Eye (tissue), 1 donor: ENCODE measurements at regions not wholly inside any gene's neighbourhood (a gene's known extent, or its start where the extent isn't known, plus 50 kb on each side); places are given as distances from the start of the nearest gene placed in this dataset.

ENCODE experiments used
- DNase-seq: peaks from one replicate; pipeline ENCODE4 v3.0.0-alpha.2; 2015

DNA sequence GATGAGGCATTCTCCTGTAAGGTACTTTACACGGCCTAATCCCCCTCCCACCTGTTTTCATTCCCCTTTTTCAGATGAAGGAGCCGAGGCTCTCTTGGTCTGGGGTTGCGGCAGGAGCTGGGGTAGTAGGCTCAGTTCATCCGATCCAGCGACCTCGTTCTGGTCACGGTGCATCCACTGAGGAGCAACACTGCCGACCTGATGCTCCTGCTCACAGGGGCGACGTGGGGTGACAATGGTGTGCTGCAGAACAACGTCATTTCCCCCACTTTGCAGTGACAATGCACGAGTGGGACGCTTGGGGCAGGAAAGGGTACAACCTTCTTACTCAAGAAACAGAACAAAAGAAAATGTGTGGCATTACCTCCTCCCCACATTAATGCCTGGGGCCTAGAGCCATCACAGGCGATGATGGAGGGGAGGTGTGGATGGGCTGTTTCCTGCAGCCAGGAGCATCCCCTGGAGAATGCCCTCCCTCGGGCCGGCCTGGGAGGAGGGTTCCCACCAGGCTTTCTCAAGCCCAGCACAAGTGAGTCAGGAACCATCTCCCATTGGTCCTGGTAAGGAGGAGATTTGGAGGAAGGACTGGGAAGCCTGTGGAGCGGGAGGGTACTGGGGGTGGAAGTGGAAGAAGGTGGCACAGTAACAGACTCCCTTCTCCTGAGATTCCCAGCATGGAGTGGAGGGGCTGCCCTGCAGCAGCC, 125.6 kb downstream of the SPATA19 start:
- no peak for DNase-seq

DNA sequence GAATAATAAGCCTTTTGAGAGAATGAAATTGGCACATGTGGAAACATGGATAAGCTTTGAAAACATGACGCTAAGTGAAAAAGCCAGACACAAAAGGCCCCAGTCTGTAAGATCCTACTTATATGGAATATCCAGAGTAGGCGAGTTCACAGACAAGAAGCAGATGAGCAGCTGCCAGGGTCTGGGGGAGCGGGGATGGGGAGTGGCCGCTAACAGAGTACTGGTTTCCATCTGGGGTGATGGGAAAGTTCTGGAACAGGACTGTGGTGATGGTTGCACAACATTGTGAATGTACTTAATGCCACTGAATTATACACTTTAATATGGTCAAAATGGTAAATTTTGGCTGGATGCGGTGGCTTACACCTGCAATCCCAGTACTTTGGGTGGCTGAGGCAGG, 126.5 kb downstream of the SPATA19 start:
- DNase-seq, result no peak

DNA sequence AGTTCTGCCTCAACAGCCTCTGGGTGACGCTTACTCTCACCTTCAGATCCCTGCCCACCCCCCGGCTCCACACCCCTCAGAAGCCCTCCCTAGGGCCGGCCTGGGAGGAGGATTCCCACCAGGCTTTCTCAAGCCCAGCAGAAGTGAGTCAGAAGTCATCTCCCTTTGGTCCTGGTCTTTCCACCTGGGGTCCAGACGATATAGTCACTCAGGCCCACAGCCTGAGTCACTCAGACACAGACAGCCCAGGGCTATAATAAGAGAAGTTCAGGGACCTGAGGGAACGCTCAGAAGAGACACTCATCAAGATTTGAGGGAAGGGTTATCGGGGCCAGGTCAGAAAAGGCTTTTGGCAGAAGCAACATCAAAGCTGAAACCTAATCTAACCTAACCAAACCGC, 127.1 kb downstream of the SPATA19 start:
- no peak for DNase-seq

DNA sequence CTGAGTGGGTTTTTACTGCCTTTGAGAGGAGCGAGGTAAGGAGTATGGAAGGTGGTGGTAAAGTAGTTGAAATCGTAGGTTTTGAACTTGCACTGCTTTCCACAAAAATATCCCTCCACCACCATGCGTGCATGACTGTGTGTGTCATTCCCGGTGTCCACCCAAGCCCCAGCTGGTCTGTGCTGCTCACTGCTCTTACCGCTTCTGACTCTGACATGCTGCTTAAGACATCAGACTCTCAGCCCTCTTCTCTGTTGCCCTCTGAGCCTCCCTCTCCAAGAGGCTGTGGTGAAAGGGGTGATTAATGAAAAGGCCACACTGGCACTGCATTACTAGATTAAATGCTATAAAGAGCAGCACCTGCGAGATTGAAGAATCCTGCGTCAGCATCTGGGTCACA, 128.7 kb downstream of the SPATA19 start:
- no peak for DNase-seq

DNA sequence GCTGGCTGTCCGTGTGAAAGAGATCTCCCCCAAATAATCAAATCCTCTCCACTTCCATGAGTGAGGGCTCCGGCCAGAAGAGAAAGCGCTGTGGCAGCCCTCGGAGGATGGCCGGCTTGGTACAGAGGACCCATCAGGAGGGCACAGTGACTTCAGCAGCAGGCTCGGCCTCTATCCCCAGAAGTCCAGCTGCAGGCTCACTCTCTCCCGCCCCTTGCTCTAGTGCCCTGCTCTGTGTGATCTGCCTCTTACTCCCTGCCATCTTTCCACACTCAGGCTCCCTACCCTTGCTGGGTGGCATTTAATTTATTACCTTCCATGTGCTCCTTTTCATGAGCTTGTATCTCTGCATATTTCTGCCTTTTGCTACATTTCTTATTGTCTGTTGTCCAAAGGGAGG, 129.7 kb downstream of the SPATA19 start:
- no peak for DNase-seq

DNA sequence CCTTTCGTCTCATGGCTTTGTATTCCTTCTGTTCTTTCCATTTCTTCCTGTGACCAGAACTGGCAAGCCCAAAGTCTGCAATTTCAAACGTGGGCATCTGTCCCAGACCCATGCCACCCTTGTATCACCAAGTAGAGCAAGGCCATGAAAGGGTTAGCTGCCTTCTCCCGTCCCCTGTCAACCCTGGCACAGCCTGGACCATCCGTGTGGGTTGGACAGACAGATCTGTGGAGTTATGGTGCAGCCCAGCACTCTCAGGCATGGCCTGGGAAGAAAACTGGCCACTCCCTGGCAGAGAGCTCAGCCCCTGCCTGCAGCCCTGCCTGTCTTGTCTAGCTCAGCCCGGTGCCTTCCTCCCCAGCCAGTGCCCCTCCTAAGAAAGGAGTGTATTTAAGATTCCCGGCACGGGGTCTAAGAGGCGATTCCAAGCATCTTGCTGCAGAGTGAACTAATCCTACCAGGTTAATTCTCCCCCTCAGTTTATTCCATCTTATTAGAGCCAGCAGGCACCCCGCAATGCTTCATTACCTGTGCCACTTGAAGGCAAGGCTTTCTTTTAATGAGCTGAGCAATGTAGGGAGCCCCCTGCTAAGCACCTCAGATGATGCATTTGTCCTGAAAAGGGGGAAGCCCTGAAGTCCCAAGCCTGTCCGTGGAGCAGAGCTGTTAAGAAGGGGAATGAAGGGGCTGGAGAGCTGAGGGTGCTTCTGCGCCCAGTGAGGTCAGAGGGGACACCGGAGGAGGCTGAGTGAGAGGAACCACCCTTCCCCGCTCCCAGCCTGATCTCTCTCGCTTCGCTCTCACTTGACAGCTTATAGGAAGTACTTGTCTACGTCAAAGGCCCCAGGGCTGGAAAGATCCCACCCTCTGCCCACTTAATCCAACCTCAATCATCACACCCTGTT, 130.6 kb downstream of the SPATA19 start:
- DNase-seq, result no peak

DNA sequence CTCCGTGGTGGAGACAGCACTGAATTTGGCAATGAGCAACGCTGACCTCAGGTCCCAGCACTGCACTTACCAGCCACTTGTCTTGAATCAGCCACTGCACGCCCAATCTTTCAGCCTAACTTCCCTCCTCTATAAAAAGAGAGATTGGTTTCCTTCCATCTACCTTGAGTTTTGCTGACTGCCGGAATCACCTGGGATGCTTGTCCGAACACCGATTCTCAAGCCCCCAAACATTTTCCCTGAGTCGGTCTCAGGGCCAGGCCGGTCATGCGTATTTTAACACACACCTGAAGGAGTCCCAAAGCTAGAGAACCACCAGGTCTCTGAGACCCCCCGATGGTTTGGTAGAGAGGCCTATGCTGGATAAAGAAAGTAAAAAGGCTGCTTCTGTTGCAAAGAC, 131.5 kb downstream of the SPATA19 start:
- DNase-seq, result no peak

DNA sequence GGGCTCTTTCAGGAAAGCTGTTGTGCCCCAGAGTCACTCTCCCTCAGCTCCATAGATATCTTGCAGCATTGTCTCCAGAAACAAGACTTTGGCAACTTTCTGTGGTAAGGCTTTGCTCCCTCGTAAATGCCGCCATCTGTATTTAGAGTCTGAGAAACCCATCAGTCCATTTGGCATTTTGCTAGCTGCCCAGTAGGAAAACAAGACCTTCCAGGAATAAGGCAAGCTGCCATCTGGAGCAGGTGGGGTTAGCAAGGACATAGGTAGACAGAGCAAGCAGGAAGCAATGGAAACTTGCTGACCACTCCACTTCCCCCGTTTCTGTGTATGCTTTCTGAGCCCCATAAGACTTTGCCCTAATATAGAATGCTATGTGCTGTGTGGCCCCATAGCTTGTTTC, 131.9 kb downstream of the SPATA19 start:
- no peak for DNase-seq

DNA sequence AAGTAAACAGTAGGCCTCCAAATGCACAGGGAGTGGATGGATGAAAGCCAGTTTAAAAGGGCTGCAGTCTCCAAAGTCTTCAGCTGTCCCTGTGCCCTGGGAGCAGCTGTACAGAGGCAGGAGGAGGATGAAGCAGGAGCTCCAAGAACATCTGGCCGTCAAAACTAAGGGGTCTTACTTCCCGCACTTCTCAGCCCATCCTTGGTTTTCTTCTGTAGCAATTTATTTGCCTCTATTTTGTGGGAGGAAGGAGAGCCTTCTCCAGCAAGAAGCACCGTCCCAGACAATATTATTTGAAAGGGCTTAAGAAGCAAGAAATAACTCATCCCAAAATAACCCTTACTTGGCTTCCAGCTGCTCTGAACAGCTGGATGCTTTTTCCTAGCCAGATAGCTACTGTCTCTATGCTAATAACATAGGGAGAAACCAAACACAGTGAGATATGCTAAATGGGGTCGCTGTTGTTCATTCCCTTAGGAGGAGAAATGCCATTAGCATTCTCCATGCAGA, 133.2 kb downstream of the SPATA19 start:
- DNase-seq, result no peak

DNA sequence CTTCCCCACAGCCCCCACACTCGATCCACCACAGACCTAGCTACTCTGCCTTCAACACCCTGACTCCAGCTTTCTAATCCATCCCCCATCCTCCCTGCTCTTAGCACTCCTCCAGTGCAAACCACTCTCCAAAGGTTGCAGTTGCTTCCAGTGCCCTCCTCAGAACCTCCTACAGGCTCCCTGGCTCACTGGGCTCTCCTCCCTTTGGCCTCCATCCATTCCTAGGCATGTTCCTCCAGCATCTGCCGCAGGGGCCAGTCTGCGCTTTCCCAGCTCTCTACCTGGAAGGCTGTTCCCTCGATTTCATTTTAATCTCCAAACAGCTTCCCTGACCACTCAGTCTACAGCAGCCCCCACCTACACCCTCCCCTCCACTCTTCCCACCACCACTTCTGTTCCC, 133.8 kb downstream of the SPATA19 start:
- DNase-seq, result no peak

DNA sequence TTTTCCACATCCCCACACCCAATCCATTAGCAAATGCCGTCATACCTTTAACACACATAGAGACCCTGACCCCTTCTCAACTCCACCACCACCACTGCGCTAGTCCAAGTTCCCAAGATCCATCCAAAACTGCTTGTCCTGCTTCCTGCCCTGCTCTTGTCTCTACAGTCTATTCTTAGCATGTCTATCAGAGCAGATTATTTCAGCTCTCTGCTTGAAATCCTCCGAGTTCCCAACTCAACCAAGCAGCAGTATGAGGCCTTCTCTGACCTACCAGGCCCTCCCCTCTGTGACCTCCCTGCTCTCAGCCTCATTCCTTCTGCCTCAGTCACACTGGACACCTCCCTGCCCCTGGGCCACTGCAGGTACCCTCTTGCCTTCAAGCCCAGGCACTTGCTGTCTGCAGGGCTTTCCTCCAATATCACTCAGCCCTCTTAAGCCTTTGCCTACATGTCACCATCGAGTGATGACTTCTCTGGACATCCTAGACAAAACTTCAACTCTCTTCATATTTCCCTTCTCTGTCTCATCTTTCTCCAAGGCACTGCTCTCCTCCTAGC, 134.6 kb downstream of the SPATA19 start:
- no peak for DNase-seq

DNA sequence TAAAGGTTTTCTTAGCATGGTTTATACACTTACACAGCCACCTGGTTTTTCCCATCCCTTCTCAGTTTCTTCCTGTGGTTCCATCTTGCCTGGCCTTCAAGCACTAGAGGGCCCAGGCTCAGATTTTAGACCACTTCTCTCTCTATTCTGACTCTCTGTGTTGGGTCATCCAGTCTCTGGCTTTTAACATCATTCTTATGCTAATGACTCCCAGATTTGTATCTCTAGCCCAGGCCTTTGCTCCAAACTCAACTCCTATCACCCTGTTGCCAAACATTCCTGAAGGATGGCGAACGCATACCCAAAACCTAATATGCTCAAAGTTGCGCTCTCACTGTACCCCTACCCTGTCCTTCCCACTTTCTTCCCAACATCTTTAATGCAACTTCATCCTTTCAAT, 135.1 kb downstream of the SPATA19 start:
- no peak for DNase-seq

DNA sequence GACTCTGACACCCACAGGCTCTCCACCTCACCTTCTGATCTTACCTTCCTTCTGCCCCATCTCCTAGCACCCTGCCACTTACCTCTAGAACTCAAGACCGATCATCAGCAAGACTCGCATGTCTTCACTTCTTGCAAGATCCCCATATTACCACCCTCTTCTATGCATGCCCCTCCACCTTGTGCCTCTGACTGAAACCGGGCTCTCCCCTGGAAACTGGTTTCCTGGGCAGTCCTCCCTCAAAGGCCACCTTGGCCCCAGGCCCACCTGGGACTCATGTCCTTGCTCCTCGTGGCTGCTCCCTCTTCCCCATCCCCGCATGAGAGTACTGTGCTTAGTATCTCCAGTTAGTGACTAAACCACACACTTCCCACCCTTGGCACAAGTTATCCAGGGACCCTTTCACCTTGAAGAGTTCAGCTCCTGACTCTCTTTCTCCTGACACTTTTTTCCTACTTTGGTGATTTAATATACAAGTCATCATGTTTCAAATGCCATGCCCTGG, 136.7 kb downstream of the SPATA19 start:
- DNase-seq, result no peak

DNA sequence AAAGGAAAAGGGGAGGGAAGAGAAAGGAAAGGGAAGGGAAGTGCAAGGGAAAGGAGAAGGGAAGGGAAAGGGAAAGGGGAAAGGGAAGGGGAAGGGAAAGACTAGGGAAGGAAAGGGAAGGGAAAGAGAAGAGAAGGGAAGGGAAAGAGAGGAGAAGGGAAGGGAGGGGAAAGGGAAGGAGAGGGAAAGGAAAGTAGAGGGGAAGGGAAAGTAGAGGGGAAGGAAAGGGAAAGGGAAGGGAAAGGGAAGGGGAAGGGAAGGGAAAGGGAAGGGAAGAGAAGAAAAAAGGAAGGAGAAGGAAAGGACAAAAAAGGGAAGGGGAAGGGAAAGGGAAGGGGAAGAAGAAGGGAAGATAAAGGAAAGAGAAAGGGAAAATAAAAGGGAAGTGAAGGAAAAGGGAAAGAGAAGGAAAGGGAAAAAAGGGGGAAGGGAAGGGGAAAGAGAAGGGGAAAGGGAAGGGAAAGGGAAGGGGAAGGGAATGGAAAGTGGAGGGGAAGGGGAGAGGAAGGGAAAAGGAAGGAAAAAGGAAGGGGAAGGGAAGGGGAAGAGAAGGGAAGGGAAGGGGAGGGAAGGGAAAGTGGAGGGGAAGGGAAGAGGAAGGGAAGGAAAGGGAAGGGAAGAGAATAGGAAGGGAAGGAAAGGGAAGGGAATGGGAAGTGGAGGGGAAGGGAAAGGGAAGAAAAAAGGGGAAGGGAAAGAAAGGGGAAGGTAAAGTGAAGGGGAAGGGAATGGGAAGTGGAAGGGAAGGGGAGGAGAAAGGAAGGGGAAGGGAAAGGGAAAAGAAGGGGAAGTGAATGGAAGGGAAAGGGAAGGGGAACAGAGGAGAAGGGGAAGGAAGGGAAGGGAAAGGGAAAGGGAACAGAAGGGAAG, 138.2 kb downstream of the SPATA19 start:
- no peak for DNase-seq

DNA sequence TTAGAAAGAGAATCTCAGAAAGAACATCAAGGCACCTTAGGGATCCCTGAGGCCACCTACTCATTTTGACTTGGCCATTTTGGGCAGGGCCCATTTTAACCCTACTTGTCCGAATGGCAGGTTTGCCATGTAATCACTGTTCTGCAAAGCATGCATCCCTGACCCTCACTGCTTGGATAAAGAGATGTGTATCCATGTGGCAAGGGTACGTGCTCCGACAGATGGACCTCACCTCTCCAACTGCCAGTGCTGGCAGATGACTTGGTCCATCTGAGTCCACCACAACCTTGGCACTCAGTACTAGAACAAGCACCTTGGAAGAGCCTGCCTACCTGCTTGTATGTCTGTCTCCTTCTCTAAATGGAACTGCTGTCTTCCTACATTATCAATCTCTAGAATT, 139.4 kb downstream of the SPATA19 start:
- no peak for DNase-seq

DNA sequence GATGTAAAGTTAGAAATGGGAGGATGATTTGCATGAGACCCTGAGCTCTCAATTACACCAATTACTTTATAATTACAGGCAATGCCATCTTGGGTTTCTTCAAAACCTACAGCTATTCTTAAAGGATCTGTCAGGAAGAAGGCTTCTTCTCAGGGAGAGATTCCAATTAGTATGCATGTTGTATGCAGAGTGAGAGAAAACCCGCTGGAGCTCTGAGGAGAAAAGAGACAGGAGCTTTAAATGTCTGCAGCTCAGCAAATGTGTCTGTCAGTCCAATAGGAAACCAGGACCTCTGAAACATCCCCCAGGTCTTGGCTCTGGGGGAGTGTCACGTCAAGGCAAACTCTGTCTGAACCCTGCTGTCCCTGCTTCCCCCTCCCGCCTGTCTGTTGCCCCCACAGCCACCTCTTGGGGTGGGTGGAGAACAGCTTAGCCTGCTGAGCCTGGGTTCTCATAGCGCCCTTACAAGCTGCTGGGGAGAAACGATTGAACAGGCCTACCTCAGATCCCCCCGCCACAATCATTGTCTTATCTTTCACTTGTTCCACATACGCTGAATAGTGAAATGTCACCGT, 140.2 kb downstream of the SPATA19 start:
- DNase-seq, result no peak

DNA sequence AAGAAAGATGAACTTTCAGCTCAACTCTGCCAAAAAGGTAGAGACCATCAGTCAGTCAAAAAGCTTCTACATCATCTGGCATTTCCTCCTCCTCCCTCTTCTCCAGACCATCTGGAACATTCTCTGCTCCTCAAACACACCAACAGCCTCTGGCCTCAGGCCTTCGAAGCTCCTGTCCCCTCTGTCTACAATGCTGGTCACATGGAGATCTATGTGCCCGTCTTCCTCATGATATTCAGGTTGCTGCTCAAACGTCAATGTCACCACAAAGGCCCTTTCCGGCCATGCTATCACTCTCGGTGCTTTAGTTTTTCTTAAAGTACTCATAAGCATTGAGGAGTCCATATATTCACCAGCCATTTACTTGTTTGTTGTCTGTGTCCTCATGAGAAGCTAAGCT, 146.2 kb downstream of the SPATA19 start:
- DNase-seq, result no peak

DNA sequence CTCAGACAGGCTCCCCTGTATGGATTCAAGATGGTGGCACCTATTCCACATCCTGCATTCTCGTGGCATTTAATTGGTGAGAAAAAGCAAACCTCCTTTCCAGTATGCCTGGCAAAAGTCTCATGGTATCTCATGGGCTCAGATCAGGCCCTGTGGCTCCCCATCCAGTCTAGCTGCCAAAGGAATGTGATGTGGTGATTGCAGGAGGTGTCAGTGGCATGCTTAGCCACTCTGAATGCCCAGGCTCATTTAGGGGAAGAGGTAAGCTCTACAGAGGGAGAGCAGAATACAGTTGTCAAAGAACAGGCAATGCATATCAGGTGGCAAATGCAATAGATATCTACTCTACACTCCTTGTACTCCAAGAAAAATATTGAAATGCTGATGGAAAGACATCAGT, 146.7 kb downstream of the SPATA19 start:
- no peak for DNase-seq

DNA sequence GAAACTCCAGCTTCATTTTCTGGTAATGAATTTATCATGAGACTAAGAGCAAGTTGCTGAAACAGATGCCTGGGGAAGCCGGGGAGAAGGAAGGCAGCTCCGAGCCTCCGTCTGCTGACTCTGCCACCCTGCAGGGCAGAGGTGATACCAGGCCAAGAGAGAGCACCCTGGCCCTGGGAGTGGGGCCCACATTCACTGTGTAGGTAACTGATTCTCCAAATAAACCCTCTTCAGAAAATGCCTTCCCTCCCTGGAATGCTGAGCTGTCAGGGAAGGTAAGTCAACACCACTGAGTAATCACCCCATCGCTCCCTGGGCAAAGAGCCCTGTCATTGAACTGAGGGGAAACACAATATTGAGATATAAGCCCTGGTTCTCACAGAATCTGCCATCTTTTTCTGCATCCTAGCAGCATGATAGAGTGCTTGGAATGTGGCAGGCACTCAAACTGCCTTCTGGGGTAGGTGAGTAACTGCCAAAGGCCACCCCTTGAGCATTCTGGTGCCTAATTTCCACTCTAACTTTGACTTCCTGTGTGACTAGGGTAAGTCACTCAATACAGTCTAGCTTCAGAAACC, 147.6 kb downstream of the SPATA19 start:
- no peak for DNase-seq

DNA sequence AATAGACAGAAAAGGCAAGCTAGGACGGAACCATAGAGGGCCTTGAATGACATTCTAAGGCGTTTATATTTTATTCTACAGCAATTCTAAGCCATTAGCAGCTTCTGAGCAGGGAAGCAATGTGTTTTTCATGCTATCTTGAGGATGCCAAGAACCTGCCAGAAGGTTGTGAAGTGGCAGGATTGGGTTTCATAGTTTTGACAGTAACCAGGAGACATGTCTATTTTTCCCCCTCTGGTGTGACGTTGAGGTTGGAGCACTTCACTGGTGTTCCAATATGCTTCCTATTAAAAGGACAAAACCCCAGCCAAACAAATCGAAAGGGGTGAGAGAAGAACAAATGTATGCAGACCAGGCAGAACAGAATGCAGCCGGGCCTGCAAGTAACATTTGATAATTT, 148.2 kb downstream of the SPATA19 start:
- DNase-seq, result no peak

DNA sequence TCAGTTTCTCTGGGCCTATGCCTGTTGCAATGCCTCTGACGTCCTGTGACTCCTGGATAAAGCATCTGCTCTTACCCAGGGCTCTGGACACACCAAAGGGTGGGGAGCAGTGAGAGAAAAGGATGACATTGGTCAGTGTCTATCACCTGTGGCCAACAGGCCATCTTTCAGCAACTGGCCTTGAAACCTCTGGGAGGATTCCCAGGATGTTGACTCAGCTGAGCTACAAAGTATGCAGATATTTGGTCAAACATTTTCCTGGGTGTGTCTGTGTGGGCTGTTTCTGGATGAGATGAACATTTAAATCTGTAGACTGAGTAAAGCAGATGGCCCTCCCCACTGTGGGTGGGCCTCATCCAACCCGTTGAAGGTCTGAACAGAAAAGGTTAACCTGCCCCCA, 149.9 kb downstream of the SPATA19 start:
- no peak for DNase-seq

DNA sequence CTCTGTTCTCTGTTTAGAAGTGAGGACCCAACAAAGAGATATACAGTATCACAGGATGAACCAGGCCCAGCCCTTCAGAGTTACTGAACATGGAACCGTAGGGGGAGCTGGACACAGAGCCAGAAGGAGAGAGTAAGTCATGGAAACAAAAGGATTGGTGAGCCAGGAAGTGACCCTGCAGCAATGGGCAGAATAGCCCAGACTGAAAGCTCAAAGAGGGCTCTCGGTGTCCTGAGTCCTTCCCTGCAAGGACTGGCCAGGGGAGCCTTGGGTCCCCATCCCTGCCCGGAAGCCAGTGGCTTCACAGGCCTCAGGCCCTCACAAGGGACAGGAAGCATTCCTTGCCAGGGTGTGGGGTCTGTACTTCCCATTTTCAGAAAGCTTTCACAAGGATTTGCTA, 150.6 kb downstream of the SPATA19 start:
- no peak for DNase-seq
